Glomerular endothelial cell (primary cell): ENCODE measurements at regions not wholly inside any gene's neighbourhood (a gene's known extent, or its start where the extent isn't known, plus 50 kb on each side); places are given as distances from the start of the nearest gene placed in this dataset.
"Not testable (repeated sequence)": the region's sequence is repeated elsewhere in the genome, so short reads cannot be mapped to it uniquely, and the experiment has no call there.

Experiments
- DNase-seq: peaks from one replicate; pipeline ENCODE4 v3.0.0-alpha.2; 2011; ENCODE audit warnings: low read depth, low spot score; ENCODE audit errors: extremely low read depth

DNA sequence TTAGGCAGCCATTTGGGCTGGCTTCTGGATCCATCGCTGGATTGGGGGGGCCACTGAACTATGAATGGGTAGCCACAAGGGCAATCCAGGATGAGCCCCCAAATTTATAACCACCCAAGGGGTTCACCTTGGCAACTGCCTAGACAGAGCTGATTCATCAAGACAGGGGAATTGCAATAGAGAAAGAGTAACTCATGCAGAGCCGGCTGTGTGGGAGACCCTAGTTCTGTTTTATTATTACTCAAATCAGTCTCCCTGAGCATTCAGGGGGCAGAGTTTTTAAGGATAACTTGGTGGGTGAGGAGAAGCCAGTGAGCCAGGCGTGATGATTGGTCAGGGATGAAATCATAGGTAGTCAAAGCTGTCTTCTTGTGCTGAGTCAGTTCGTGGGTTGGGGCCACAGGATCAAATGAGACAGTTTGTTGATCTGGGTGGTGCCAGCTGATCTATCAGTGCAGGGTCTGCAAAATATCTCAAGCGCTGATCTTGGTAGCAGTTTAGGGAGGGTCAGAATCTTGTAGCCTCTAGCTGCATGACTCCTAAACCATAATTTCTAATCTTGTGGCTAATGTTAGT, 57.9 kb downstream of the DNAJB9 start:
- DNase-seq, result no peak

DNA sequence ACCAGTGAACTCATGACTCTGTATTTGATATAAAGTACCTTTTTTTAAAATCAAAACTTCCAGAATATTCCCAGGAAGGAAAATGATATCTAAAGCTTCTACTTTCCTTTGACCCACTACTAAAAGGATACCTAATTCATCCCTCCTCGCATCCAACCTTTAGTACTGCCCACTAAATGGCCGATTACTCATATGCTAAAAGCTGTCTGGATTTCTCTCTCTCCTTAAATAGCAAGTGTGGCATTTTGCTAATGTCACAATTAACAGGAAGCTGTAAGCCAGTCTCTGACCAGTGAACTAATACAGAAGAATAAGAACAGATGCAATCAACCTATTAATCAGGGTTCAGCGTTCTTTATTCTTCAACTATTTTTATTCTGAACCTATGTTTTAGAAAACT, 59.0 kb downstream of the DNAJB9 start:
- DNase-seq, result no peak

DNA sequence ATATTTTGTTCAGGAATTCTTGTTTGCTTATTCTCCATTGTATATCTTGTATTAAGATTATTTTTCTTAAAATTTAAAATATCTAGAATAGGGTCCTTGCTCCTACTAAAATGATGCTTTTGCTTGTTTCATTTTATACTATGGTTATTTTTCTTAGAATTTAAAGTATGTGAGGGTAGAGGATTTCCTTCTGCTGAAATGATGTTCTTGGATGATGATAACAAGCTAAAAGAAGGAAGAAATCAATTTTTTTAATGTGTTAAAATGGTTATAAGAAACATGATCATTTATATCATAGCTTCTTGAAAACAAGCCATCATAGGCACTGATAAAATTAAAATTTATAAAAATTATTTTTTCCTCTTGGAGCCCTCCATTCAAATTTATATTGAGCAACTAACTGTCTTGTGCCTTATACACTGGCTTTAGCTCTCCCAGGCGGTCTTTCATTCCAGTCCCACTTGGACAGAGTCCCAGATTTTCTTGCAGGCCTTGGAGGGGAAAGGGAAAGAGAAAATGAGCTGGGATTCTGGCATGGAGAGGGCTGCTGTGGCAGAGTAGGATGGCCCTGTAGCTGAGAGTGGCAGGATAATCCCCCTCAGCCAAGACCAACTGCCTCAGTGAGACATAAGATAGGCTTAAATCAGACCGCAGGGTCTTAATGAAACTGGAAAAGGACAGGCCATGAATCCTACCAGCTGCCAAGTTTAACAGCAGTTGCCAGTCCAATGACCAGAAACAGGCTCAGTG, 60.2 kb downstream of the DNAJB9 start:
- no peak for DNase-seq

- DNase-seq, result no peak
These were observed 64.4 kb downstream of the DNAJB9 start for GRCh38 chr7:108634036-108634435.

DNA sequence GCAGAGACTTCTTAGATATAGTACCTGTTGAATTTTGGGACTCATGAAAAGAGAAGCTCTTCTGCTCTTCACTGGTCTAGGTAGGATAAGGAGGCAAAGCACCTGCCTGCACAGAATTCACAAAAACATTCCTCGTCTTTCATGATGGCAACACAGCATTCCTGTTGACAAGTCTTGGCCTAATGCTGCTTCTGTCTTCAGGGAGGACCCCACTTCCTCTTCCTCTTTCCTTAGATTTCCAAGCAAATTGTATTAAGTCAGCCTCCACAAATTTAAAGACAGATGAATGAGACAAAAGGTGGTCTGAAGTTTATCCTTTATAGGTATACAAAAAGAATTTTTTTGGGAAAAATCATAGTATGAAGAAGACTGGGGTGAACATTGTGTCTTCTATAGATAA, 64.9 kb downstream of the DNAJB9 start:
- DNase-seq, result no peak

DNA sequence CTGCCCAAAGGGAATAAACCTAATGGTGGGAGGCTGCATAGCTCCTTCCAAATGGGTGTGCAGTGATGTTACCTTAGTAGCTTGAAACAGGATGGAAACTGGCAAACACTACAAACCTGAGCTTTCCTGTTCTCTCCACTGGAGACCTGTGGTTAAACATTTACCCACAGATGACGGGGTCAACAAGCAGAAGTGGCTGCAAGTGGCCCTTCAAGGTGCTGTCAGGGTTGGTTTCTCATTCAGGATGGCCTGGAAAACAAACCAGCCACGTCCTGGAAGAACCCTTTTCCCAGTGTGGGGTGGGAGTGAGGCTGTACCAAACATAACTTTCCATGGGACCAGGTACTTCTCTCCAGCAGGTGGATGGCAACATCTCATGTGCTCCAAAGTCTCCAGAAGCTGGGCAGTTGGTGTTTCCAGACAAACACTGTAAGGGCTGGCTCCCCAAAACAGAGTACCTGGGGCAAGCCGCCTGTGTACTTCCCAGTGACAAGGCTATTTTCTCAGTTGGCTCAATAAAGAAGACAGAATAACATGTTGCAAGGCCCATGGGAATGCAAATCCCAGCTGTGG, 67.5 kb downstream of the DNAJB9 start:
- no peak for DNase-seq

- DNase-seq, result no peak
These were observed 72.5 kb downstream of the DNAJB9 start for GRCh38 chr7:108642126-108642525.

DNA sequence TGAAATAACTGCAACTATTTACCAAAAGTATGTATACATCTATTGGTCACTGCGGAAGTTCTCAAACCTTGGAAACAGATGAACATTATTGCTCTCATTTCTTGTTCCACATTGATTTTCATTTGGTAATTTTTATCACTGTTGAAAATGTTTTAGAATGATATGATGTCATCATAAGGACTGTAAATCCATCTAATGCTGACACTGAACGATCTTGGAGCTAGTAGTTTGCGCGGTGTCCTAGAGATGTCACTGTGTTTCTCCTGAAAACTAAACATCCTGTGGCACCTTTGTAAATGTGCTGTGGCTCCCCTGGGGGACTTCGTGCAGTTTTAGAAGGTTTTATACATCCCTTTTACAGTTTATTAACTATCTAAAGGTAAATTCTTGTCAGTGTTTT, 73.5 kb downstream of the DNAJB9 start:
- no peak for DNase-seq

- no peak for DNase-seq
These were observed 79.3 kb downstream of the DNAJB9 start for GRCh38 chr7:108648989-108649388.

DNA sequence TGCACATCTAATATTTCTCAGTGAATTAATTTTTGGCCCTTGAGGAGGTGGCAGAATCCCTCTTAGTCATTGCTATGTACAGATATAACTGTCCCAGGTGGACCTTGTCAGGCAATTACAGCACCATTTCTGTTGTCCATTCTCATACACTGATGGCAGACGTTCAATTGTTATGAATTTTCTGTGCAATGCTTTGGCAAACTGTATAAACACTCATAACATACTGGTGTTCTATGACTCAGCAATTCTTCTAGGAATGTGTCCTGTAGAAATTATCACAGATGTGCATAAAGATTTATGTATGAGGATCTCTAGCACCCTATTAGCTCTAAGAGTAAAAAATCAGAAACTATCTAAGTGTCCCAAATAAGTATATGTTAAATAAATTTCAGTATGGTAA, 80.8 kb downstream of the DNAJB9 start:
- DNase-seq, result no peak

DNA sequence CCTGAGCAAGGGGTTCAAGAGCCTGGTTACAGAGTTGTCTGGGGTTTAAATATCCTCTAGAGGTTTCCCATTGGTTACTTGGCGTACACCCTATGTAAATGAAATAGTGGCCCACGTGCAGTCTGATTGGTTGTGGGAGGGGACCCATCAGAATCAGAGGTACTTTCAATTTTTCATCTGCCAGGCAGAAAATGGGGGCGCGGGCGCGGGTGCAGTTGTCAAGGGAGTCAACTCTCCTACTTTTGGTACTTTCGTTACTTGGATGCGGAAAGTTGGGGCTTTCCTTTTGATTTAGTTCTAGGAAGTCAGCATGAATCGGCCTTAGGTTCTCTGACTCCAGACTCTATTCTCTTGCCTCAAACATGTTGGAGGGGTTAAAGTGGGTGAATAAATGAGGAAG, 83.2 kb downstream of the DNAJB9 start:
- no peak for DNase-seq

- DNase-seq, result no peak
These were observed 83.9 kb downstream of the DNAJB9 start for GRCh38 chr7:108653526-108653925.

- DNase-seq, result not testable (repeated sequence)
These were observed 87.6 kb downstream of the DNAJB9 start for GRCh38 chr7:108657140-108657726.

GRCh38 chr7:108659261-108659660, 89.6 kb downstream of the DNAJB9 start:
- DNase-seq, result no peak

- DNase-seq, result no peak
These were observed 90.2 kb downstream of the DNAJB9 start for GRCh38 chr7:108659867-108660266.

- DNase-seq, result no peak
These were observed 90.8 kb downstream of the DNAJB9 start for GRCh38 chr7:108660465-108660864.

DNA sequence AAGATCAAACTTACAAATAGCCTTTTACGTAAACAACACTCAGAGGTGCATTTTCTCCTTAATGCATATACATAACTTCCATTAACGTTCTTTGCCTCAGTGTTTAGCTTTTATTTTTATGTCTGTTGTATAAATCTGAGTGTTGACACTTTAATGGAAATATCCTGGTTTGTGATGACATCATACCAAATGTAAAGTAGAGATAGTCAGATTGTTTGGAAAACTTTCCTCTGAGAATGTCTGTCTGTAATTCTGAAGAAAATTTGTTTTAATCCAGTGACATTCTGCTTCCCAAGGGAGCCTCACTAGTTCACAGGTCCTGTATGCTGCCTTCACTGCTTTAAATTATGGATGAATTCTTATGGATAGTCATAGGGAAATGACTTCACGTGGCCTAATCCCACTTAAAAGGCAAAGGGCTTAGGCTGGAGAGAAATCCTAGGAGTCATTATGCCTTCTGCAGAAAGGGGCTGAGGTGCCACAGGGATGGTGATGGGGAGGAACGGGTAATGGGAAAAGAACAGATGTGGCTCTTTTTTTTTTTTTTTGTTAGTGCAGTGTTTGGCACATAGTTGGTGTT, 93.2 kb downstream of the DNAJB9 start:
- no peak for DNase-seq

- DNase-seq, result no peak
These were observed 94.0 kb downstream of the DNAJB9 start for GRCh38 chr7:108663701-108664100.

DNA sequence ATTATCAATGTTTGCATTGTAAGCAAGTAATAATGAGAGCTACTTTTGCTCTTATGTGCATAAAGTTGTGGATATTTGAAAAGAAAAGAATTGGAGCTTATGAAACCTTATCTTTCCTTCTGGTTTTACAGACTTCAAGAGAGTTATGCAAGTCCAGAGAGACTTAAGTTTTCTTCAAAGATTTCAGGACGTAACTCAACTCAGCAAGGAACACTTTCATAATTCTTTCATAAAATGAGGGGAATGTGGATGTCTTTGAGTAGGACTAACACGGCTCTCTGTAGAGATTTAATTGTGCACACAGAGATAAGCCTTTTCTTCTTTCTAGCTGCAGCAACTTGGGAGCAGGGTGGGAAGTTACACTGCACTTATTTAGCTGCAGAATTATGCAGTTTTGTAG, 97.5 kb downstream of the DNAJB9 start:
- DNase-seq, result no peak

GRCh38 chr7:108669958-108670357, 100.3 kb downstream of the DNAJB9 start:
- DNase-seq, result no peak

DNA sequence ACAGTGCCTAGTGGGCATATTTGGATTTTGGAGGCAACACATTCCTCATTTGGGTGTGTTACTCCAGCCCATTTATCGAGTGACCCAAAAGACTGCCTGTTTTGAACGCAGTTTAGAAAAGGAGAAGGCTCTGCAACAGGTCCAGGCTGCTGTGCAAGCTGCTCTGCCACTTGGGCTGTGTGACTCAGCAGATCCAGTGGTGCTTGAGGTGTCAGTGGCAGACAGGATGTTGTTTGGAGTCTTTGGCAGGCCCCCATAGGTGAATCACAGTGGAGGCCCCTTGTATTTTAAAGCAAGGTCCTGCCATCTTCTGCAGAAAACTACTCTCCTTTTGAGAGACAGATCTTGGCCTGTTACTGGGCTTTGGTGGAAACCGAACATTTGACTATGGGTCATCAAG, 104.0 kb downstream of the DNAJB9 start:
- not testable (repeated sequence) for DNase-seq

DNA sequence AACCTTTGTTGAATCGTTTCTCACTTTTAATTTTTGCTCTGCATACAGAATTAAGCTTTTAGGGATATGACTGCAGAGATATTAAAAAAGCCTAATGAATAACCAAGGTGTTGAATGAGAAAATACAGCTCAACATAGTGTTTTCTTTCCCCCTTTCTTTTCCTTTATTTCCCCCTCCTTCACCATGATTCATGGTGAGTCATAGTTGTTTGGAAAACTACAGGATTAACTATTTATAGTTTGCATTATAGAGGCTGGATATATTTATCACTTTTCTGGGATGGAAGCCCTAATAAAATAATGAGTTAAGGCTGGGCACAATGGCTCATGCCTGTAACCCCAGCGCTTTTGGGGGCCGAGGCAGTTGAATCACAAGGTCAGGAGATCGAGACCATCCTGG, 115.0 kb downstream of the DNAJB9 start:
- DNase-seq, result no peak
